ENCODE measurements at regions not wholly inside any gene's neighbourhood (a gene's known extent, or its start where the extent isn't known, plus 50 kb on each side); places are given as distances from the start of the nearest gene placed in this dataset.
"Not testable (repeated sequence)": the region's sequence is repeated elsewhere in the genome, so short reads cannot be mapped to it uniquely, and the experiment has no call there.

- intact Hi-C loops (cut with micrococcal nuclease), result no loop called here
Measured at GRCh38 chr21:35753308-35753707, 307.0 kb downstream of the SETD4 start.

DNA sequence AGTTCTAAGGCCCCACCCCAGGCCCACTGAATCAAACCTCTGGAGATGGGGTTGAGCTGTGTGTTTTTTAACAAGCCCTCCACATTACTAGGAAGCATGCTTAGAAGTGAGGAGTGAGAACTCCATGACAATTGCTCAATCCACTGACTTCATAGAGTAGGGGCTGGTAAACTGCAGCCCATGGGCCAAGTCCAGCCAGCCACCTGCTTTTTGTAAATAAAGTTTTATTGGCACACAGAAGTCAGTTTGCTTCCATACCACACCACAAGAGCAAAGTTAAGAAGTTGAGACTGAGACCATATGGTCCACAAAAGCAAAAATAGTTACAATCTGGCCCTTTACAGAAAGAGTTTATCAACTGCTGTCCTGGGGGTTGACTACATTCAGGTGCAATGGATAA lies 309.2 kb downstream of the SETD4 start:
- intact Hi-C loops (cut with micrococcal nuclease), result no loop called here

DNA sequence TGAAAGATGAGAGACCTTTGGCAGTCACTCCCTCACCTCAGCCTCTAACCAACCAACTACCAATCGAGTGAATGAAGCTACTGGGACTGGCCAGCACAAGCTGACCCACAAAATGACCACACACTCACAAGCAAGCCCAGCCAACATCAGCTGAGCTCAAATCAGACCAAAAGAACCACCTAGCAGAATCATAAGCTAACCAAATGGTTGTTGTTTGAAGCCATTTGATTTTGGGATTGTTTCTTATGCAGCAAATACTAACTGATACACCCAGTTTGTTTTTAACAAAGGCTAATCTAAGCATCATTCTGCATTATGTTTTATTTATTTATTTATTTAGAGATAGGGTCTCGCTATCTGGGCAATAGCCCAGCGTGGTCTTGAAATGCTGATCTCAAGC lies 310.4 kb downstream of the SETD4 start:
- intact Hi-C loops (cut with micrococcal nuclease), result no loop called here

GRCh38 chr21:35748678-35749314 lies 311.5 kb downstream of the SETD4 start:
- intact Hi-C loops (cut with micrococcal nuclease), result no loop called here

- intact Hi-C loops (cut with micrococcal nuclease), result no loop called here
Measured at GRCh38 chr21:35743571-35743970, 316.8 kb downstream of the SETD4 start.

DNA sequence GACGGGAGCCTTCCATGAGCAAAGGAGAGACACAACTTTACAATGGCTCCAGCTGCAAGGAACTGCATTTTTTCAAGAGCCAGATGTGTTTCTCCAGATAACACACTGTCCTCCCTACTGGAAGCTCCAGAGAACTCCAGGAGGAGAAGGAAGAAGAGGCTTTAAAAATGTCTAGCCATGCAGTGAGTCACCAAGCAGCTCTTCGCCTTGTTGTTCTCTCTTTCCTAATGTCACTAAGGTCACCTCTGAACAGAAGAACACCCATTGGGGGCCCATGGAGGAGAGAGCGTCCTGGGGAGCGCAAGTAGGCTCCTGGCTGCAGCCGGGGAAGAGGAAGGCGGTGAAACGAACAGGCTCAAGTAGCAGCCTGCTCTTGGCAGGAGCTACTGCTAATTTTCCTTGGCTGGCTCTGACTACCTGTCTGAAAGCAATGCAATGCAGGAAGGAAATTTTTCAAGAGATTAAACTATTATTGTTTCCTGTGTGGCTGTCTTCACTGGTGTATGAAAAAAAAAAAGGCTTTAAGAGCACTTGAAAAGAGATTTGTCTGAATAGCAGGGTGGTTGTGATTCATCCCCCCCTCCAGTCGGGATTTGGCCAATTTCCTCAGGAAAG lies 321.9 kb downstream of the SETD4 start:
- intact Hi-C loops (cut with micrococcal nuclease), result no loop called here

DNA sequence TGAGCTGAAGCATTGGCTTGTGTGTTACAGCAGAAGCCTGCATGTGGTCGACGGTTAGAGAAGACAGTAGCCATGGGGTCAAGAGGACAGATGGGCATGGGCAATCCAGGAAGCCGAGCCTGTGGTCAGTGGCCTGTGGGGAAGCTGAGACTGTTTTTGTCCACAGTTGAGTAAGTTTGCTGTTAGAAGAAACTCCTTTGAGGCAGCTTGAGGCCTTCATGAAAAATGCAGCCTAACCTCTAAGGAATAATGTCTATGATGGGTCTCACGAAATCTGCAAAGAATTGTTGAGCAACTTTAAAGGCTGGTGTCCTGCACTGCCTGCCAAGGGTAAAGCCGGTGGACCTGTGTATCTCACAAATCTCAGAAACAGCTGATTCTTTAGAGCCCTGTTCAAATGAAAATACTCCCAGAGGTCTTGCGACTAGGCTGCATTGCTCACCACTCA lies 322.4 kb downstream of the SETD4 start:
- intact Hi-C loops (cut with micrococcal nuclease), result no loop called here

GRCh38 chr21:35737449-35737848 lies 322.9 kb downstream of the SETD4 start:
- intact Hi-C loops (cut with micrococcal nuclease), result no loop called here

DNA sequence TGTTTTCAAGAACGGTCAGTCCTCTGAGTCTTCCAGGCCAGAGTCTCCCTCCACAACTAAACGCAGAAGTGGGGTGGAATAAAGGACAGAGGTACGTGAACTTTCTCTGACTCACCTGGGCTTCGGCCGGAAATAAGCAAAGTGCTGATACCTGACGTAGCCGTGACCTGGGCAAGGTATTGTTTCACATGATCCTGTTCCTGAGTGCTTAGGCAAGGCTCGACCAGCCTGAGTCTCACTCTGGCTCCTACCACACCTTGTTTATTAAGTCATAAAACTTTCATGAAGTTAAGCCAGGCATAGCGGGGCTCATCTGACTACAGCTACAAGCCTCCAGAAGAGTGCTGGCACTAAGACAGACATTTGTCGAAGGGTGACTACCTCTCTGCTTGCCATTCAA lies 327.5 kb downstream of the SETD4 start:
- intact Hi-C loops (cut with micrococcal nuclease), result no loop called here

- intact Hi-C loops (cut with micrococcal nuclease), result no loop called here
Measured at GRCh38 chr21:35730325-35730724, 330.0 kb downstream of the SETD4 start.

DNA sequence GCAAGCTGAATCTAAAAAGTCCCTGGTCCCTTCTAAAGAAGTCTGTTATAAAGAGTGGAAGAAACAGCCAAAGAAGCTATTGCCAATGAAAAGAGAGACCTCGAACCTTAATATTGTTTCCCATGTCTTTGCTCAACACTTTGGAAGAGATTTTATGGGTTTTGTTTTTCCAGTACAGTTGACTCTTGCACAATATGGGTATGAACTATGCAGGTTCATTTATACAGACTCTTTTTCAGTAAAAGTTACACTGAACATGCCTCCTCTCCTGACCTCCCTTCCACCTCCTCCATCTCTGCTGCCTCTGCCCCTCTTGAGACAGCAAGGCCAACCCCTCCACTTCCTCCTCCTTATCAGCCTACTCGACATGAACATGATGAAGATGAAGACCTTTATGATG lies 332.5 kb downstream of the SETD4 start:
- intact Hi-C loops (cut with micrococcal nuclease), result no loop called here

GRCh38 chr21:35724156-35724555 lies 336.2 kb downstream of the SETD4 start:
- intact Hi-C loops (cut with micrococcal nuclease), result no loop called here

DNA sequence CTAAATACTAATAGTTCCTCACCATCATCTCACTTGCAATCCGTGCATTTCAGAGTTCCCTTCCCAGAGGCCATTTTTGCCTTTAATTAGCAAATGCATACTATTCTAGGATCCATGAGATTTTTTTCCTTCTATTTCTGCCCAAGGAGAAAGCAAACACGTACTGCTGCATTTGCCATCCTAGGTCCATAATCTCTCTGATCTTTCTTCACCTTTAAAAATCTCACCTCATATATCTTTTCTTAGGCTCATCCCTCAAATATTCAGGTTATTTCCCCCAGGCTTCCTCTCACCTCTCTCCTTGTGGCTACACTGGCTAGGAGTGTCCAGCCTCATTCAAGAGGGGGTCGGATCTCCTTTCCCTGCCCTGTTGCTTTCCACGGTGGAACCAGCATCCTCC lies 338.6 kb downstream of the SETD4 start:
- intact Hi-C loops (cut with micrococcal nuclease), result no loop called here

GRCh38 chr21:35720208-35720731 lies 340.1 kb downstream of the SETD4 start:
- intact Hi-C loops (cut with micrococcal nuclease), result no loop called here

DNA sequence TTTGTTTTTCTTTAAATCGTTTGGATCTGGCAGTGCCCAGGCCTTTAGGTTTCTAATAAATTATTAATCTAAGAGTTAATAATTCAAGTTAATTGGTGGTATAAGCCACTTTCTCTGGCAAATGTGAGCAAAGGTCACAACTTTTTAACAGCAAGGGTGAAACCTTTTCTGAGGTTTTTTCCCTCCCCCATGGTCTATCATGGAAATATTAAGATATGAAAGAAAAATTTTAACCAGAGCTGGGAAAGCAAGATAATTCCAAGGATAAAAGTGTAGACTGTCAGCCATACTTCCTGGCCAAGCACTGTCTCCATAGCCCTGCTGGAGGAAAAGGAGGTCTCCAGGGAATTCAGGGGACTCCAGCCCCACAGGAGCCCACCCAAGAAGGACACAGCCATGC lies 341.2 kb downstream of the SETD4 start:
- intact Hi-C loops (cut with micrococcal nuclease), result no loop called here

DNA sequence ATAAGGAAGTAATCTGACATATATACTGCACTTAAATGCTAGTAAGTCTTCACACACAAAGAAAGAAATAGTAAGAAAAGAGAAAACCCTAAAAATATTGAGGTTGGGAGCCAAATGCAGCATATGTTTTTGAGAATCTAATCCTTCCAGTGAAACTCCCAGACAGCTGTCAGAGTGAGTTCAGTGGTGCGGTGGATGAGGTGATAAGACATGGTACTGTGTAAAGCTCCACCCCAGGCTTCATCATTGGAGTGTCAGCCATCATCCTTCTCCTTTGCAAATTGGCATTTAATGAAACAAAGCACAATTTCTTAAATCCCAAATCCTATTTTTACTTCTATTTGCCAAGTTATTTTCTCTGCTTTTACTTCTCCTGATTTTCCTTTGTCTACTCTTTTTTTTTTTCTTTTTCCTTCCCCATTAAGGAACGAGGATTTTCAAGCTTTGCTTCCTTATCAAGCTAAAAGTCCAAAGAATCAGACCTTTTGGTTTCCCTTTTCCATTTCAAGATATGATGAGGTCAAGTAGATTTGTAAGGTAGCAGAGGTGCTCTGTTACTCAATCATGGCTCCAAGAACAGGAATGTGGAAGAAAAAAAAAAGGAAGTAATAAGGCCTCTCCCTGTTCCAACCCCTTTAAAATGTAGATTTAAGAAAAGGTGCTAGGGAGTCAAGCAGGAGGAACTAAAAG lies 343.3 kb downstream of the SETD4 start:
- intact Hi-C loops (cut with micrococcal nuclease), result no loop called here

DNA sequence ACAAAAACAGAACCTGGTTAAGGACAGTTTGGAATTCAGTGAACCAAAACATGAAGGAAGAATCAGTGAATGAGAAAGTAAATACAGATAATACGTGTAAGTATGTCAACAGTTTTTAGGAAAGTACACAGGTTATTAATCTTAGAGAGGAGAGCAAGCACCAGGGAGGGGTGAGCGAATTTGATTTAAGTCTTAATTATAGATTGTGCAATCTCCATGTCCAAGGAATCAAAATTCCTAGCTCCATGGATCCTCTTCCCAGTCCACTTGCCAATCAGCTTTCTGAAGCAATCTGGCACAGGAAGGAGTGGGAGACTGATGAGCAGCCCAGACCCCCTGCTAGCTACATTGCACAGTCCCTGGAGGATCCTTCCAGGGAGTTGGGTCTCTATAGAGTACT lies 346.4 kb downstream of the SETD4 start:
- intact Hi-C loops (cut with micrococcal nuclease), result no loop called here

GRCh38 chr21:35711661-35712060 lies 348.7 kb downstream of the SETD4 start:
- intact Hi-C loops (cut with micrococcal nuclease), result no loop called here

DNA sequence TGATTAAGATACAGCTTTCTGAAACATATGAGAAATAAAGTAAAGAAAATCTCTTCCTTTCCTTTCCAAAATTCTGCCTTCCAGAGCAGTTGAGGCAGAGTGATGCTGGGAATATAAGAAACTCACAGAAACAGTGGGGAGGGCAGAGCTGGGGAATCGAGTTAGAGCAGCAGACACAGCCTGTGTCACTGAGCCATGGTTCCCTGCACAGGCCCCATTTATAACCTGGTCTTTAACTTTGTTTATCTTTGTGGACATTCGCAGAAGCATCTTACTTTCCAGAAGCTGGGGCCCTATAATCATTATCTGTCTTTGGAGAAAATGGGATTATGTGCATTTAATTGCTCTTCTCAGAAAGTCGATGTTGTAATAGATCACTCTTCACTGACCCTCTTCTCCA lies 349.1 kb downstream of the SETD4 start:
- intact Hi-C loops (cut with micrococcal nuclease), result no loop called here

DNA sequence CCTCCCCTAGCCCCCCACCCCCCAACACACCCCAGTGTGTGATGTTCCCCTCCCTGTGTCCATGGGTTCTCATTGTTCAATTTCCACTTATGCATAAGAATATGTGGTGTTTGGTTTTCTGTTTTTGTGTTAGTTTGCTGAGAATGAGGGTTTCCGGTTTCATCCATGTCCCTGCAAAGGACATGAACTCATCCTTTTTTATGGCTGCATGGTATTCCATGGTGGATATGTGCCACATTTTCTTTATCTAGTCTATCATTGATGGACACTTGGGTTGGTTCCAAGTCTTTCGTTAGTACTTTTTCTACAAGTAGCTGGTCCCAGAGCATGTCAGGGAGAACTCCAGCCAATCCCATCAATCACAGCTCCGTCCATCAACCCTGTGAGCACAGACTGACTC lies 350.3 kb downstream of the SETD4 start:
- intact Hi-C loops (cut with micrococcal nuclease), result not testable (repeated sequence)

- intact Hi-C loops (cut with micrococcal nuclease), result no loop called here
Measured at GRCh38 chr21:35705888-35706287, 354.4 kb downstream of the SETD4 start.

- intact Hi-C loops (cut with micrococcal nuclease), result no loop called here
Measured at GRCh38 chr21:35705237-35705887, 355.0 kb downstream of the SETD4 start.
